T follicular helper cell (primary cell): ENCODE measurements at regions not wholly inside any gene's neighbourhood (a gene's known extent, or its start where the extent isn't known, plus 50 kb on each side); places are given as distances from the start of the nearest gene placed in this dataset.

ENCODE experiments used
- DNase-seq: peaks from one replicate; pipeline ENCODE4 v3.0.0-alpha.2; 2020; ENCODE audit warnings: low read depth

- DNase-seq: no peak
Measured at GRCh38 chr19:28977826-28978225, 235.1 kb downstream of the UQCRFS1 start.

GRCh38 chr19:28972058-28972852 lies 240.7 kb downstream of the UQCRFS1 start:
- DNase-seq: no peak

- DNase-seq: no peak
Measured at GRCh38 chr19:28971513-28971912, 241.4 kb downstream of the UQCRFS1 start.

GRCh38 chr19:28971049-28971448 lies 241.9 kb downstream of the UQCRFS1 start:
- DNase-seq: no peak

- DNase-seq: no peak
Measured at GRCh38 chr19:28968721-28969120, 244.2 kb downstream of the UQCRFS1 start.

- DNase-seq: no peak
Measured at GRCh38 chr19:28966737-28967399, 246.1 kb downstream of the UQCRFS1 start.

DNA sequence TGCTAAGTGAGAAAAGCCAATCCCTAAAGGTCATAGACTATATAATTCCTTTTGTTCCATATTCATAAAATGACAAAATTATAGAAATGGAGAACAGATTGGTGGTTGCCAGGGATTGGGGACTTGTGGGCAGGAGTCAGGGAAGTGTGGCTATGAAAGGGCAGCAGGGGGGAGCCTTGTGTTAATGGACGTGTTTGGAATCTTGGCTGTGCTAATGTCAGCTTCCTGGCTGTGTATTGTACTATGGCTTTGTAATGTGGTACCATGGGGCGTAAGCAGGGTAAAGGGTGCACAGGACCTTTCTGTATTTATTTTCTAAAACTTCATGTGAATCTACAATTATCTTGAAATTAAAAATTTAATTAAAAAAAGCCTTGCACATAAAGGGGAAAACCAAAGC lies 248.5 kb downstream of the UQCRFS1 start:
- no peak for DNase-seq

- DNase-seq: no peak
Measured at GRCh38 chr19:28963486-28964250, 249.3 kb downstream of the UQCRFS1 start.

- DNase-seq: no peak
Measured at GRCh38 chr19:28961772-28962500, 251.0 kb downstream of the UQCRFS1 start.

DNA sequence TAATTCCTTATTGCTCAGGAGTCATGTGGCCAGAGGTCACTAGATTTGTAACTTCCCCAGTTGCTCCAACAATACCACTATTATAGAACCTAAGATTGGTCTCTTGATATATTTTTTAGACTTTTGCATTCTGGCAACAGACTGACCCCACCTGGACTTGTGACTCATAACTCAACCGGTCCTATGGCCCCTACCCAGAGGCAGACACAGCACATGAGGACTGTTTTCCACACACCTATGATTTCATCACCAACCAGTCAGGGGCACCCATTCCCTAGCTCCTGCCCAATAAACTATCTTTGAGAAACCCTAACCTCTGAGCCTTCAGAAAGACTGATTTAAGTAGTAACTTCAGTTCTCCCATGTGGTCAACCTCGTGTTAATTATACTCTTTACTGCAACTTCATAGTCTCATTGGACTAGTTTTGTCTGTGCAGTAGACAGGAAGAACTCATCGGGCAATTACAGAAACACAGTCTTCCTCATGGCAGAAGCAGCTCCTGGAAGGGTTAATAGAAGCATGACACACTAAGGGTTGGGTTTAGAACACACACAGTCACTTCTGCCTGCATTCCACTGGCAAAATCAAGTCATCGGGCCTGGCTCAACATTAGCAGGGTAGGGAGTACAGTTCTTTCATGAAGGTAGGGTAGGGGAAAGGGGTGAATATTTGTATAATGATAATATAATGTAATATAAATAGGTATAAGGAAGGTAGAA lies 251.8 kb downstream of the UQCRFS1 start:
- no peak for DNase-seq

DNA sequence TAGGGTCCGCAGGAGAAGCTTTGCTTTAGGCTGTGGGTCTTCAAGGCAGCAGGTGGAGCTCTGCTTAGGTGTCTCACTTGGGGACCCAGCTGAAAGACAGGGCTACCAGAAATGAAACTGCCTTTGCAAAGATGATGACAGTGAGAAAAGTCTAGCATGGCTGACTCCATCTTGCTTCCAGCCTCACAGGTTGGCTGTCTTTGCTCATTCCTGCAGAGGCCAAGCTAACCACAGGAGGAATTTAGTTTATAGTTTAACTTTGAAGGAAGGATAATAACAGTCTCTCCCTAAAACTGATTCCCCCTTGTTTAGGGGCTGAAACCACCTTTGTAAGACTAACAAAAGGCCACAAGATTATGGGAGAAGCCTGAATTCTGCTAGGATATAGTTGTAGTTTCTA lies 252.4 kb downstream of the UQCRFS1 start:
- DNase-seq: no peak

- DNase-seq: no peak
Measured at GRCh38 chr19:28956961-28957360, 256.0 kb downstream of the UQCRFS1 start.

DNA sequence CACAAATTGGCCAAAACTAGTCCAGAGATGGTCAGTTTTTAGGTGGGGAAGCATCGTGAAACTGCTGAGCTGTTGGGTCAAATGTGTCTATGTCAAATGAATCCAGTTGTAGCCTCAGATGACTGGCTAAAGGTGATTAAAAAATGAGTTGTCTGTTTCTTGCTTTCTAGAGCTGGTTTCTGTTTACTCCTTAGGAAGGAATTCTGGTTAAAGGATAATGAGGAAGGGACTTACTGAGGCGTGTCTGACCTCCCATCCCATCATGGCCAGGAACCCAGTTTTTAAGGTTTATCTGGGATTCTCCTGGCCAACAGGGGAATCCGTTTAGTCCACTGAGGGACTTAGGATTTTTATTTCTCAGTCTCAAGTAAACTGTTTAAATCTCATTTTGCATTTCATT lies 256.5 kb downstream of the UQCRFS1 start:
- no peak for DNase-seq

- no peak for DNase-seq
Measured at GRCh38 chr19:28949535-28949934, 263.4 kb downstream of the UQCRFS1 start.

GRCh38 chr19:28949027-28949426 lies 263.9 kb downstream of the UQCRFS1 start:
- no peak for DNase-seq

DNA sequence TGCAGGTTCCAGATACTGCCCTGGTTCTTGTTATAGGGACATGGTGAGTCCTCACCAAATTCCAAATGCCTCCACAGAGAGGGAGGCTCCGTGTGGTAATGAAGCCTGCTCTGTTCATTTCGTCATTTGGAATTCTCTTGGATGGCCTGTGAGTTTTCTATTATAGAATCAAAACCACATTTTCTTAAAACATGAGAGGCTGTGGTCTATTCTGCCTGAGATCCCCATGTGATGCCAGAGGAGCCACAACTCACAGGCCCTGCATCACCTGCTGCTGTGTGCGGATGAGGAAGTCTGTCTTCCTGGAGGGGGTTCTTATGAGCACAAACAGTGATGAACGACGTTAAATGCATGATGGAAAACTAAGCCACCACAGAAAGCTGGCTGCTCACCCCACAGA lies 264.4 kb downstream of the UQCRFS1 start:
- DNase-seq: no peak

DNA sequence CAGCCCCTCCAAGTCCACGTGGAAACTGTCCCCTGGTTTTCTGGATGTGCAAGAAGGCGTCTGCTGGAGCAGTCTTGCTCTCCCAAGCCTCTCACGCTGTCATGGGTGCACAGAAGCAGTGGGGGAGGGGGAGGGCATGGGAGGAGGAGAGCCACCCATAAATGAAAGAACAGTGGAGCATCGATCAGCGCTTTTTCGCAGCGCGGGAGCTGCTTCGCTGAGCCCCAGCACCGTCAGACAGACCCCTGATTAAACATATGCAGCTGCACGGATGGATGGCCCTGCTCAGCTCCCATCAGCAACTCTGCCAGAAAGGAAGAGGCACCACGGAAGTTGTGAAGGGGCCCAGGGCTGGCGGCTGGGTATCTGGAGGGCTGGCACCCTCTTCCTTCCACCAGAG lies 264.9 kb downstream of the UQCRFS1 start:
- DNase-seq: no peak

DNA sequence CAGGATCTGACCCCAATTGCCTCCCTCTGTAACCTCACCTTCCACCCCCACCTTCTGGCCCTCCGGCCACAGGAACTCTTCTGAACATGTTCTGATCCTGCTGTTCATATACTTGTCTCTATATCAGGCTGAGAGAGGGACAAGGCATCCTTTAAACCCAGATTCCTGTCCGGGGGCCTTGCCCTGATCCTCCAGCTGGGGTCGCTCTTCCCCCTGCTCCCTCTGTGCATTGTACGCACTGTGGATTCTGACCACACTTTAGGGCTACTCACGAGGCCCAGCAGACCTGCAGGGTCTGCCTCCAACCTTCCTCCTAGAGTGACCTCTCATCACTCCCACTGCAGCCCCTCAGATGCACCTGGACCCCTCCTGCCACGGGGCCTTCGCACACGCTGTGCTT lies 269.3 kb downstream of the UQCRFS1 start:
- DNase-seq: no peak

DNA sequence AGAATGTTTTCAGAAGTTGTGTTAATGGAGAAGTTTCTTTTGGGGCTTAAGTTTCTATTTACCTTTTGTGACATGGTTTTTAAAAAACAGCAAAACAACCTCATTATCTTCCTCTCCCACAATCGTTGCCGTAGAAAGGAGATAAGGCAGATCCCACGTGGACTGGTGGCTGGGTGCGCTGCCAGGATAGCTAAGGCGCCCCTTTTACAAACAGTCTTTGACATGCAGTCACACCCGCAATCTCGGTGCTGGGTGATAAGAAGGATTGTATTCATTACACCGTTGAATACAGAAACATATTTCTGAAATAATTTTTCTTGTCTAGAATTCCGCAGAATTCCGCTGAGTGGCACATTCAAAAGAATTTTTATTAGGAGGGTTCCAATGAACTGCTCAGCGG lies 271.1 kb downstream of the UQCRFS1 start:
- no peak for DNase-seq

- no peak for DNase-seq
Measured at GRCh38 chr19:28940751-28941500, 272.0 kb downstream of the UQCRFS1 start.

DNA sequence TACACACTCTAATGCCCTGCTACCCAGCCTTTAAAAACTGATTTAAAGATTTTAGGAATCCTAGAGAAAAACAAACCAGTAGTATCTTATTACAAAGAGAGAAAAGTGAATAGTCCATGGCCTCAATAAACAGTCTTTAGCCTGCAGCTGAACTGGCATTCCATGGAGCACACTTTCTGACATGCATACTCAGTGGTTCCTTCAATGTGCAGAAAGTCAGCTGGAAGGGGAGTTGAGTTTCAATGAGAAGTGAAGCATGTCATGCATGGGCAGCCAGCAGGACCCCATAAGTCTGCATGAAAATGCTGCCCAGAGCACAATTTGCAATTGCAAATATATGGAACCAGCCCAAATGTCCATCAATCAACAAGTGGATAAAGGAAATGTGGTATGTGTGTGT lies 273.7 kb downstream of the UQCRFS1 start:
- no peak for DNase-seq
